ENCODE measurements at regions not wholly inside any gene's neighbourhood (a gene's known extent, or its start where the extent isn't known, plus 50 kb on each side); places are given as distances from the start of the nearest gene placed in this dataset.

DNA sequence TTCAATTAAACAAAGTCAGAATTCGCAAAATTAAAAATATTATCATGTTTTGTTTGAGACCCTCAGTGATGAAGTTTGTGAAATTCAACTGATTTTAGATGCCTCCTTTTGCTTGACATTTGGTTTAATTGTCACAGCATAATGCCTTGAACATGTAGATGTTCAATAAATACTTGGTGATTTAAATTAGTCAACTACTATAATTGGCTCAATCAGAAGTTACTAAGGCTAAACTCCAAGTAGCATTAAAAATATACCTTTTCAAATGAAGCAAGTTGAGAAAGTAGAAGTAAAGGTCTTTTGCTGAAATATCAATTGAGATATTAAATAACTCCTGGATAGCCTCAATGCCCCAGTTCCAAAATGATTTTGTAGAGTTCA is 145.8 kb upstream of the AKIRIN2 start:
- Histone ChIP-seq H3K4me3 (no peak overlapping the region), H3K36me3 (ENCODE audit: low read depth) (no peaks in the 10 kb centered on the region), H3K9me3 (no peaks in the 10 kb centered on the region), H3K4me1 (ENCODE audit: low read depth) (no peaks in the 10 kb centered on the region)
- intact Hi-C loops (cut with DNase I, micrococcal nuclease): no loop called here
- ATAC-seq: no peak
- TF ChIP-seq, protein P1, sequence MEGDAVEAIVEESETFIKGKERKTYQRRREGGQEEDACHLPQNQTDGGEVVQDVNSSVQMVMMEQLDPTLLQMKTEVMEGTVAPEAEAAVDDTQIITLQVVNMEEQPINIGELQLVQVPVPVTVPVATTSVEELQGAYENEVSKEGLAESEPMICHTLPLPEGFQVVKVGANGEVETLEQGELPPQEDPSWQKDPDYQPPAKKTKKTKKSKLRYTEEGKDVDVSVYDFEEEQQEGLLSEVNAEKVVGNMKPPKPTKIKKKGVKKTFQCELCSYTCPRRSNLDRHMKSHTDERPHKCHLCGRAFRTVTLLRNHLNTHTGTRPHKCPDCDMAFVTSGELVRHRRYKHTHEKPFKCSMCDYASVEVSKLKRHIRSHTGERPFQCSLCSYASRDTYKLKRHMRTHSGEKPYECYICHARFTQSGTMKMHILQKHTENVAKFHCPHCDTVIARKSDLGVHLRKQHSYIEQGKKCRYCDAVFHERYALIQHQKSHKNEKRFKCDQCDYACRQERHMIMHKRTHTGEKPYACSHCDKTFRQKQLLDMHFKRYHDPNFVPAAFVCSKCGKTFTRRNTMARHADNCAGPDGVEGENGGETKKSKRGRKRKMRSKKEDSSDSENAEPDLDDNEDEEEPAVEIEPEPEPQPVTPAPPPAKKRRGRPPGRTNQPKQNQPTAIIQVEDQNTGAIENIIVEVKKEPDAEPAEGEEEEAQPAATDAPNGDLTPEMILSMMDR (IDR thresholded peaks at IDR 0.05): no peak
- DNase-seq: no peak

DNA sequence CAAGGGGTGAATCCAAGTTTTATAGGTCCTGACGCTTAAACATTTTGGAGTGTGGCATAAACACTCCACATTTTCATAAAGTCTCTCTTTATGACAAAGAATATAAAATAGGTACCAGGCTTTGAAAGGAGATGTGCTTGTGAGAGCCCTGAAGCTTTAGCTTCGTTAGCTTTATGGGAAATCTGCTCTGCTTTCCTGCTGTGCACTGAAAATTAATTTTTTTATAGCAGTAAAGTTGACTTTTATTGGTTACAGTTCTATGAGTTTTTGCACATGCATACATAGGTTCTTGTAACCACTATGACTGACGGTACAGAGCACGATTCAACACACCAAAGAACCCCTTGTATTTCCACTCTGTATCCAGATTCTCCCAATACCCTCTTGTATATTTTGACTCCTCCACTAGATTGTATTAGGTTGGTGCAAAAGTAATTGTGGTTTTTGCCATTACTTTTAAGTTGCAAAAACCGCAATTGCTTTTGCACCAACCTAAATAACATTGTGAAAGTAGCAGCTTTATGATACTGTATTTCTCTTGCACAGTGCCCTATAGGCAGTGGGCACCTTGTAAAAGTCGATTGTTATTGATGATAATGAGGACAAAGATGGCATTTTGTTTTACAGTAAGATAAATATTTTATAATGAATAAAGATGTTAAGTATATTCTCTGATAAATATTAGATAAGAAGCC is 145.2 kb upstream of the AKIRIN2 start:
- Histone ChIP-seq H3K4me1 (ENCODE audit: low read depth) (no peaks in the 10 kb centered on the region), H3K9me3 (no peaks in the 10 kb centered on the region), H3K36me3 (ENCODE audit: low read depth) (no peaks in the 10 kb centered on the region), H3K4me3 (no peak overlapping the region)
- intact Hi-C loops (cut with DNase I, micrococcal nuclease): no loop called here
- ATAC-seq: no peak
- TF ChIP-seq, protein P1 (IDR thresholded peaks at IDR 0.05): no peak
- no peak for DNase-seq

DNA sequence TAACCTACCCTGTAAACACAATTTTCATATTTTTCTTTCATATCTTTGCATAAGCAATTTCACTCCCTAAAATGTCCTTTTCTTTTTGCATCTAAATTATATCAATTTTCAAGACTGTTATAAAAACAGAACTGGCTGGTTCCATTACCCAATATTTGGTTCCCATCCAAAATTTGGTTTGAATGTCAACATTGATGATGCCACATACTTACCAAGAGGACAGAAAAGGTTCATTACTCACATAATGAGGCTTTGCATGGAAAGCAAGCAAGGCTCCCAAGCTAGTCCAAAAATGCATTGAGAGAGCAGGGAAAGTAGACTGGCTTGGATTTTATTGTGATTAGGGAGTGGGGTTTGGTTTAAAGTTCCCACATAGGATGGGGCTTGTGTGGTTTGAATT is 144.4 kb upstream of the AKIRIN2 start:
- Histone ChIP-seq H3K4me1 (ENCODE audit: low read depth) (no peaks in the 10 kb centered on the region), H3K9me3 (no peaks in the 10 kb centered on the region), H3K36me3 (ENCODE audit: low read depth) (no peaks in the 10 kb centered on the region), H3K4me3 (no peak overlapping the region)
- TF ChIP-seq, protein P1 (IDR thresholded peaks at IDR 0.05): no peak
- no peak for DNase-seq
- intact Hi-C loops (cut with DNase I, micrococcal nuclease): no loop called here
- no peak for ATAC-seq

- DNase-seq: no peak
- H3K36me3 ChIP-seq (ENCODE audit: low read depth): no peaks in the 10 kb centered on the region
Observed at GRCh38 chr6:87840324-87840723, 138.3 kb upstream of the AKIRIN2 start.

DNA sequence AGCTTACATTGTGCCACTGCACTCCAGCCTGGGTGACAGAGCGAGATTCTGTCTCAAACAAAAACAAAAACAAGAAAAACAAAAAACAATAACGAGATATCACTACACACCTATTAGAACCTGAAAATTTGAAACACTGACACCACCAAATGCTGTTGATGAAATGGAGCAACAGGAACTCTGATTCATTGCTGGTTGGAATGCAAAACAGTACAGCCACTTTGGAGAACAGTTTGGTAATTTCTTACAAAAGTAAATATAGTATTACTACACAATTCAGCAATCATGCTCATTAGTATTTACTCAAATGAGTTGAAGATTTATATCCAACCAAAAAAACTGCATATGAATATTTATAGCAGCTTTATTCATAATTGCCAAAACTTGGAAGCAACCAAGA is 135.8 kb upstream of the AKIRIN2 start:
- Histone ChIP-seq H3K4me1 (ENCODE audit: low read depth) (no peaks in the 10 kb centered on the region), H3K4me3 (no peak overlapping the region), H3K36me3 (ENCODE audit: low read depth) (no peaks in the 10 kb centered on the region), H3K9me3 (no peaks in the 10 kb centered on the region)
- ATAC-seq: no peak
- TF ChIP-seq, protein P1 (IDR thresholded peaks at IDR 0.05): no peak
- no peak for DNase-seq
- intact Hi-C loops (cut with DNase I, micrococcal nuclease): no loop called here

More at GRCh38 chr6:87840324-87840723, 138.3 kb upstream of the AKIRIN2 start:
- no peak for ATAC-seq
- Histone ChIP-seq H3K4me1 (ENCODE audit: low read depth) (no peaks in the 10 kb centered on the region), H3K4me3 (no peak overlapping the region), H3K9me3 (no peaks in the 10 kb centered on the region)
- intact Hi-C loops (cut with DNase I, micrococcal nuclease): no loop called here
- TF ChIP-seq, protein P1 (IDR thresholded peaks at IDR 0.05): no peak

GRCh38 chr6:87837444-87837843 is 135.4 kb upstream of the AKIRIN2 start:
- no peaks in the 10 kb centered on the region for H3K9me3 ChIP-seq
- H3K4me3 ChIP-seq: no peak overlapping the region
- no peaks in the 10 kb centered on the region for H3K36me3 ChIP-seq (ENCODE audit: low read depth)
- DNase-seq (no peak), ATAC-seq (no peak)
- intact Hi-C loops (cut with DNase I, micrococcal nuclease): no loop called here
- TF ChIP-seq, protein P1 (IDR thresholded peaks at IDR 0.05): no peak
- peaks cover 2% of the 10 kb centered on the region for H3K4me1 ChIP-seq (ENCODE audit: low read depth)

Data from mucosa of descending colon (tissue), 3 donors.